ENCODE measurements at regions not wholly inside any gene's neighbourhood (a gene's known extent, or its start where the extent isn't known, plus 50 kb on each side); places are given as distances from the start of the nearest gene placed in this dataset.

DNA sequence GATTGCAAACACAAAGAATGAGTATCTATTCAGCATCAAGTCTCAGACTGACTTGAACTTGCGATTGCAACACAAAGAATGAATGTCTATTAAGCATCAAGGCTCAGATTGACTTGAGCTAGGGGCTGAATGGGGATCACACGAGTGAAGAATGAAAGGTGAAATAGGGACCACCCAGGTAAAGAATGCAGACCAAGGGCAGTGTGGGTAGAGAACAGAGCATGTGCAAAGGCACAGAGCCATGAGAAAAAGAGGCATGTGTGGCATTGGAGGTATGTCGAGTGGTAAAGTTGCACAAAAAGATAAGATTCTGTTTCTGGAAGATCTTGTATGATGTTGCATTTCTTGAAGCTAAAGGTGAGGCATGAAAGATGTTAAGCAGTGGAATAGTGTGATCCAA is 119.4 kb upstream of the GPR149 start:
- TF ChIP-seq, protein P1, sequence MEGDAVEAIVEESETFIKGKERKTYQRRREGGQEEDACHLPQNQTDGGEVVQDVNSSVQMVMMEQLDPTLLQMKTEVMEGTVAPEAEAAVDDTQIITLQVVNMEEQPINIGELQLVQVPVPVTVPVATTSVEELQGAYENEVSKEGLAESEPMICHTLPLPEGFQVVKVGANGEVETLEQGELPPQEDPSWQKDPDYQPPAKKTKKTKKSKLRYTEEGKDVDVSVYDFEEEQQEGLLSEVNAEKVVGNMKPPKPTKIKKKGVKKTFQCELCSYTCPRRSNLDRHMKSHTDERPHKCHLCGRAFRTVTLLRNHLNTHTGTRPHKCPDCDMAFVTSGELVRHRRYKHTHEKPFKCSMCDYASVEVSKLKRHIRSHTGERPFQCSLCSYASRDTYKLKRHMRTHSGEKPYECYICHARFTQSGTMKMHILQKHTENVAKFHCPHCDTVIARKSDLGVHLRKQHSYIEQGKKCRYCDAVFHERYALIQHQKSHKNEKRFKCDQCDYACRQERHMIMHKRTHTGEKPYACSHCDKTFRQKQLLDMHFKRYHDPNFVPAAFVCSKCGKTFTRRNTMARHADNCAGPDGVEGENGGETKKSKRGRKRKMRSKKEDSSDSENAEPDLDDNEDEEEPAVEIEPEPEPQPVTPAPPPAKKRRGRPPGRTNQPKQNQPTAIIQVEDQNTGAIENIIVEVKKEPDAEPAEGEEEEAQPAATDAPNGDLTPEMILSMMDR (IDR thresholded peaks at IDR 0.05), result no peak
- TF ChIP-seq SP1 (CRISPR knock-in tag; conservative IDR thresholded peaks at IDR 0.05) (no peak), ZNF232 (CRISPR knock-in tag; IDR thresholded peaks at IDR 0.05) (no peak), ESRRA (CRISPR knock-in tag; IDR thresholded peaks at IDR 0.05; ENCODE audit: borderline replicate concordance) (no peak), JUN (CRISPR knock-in tag; IDR thresholded peaks at IDR 0.05) (no peak), ZNF219 (CRISPR knock-in tag; IDR thresholded peaks at IDR 0.05; ENCODE audit: borderline replicate concordance) (no peak)
- TF ChIP-seq, protein P2, sequence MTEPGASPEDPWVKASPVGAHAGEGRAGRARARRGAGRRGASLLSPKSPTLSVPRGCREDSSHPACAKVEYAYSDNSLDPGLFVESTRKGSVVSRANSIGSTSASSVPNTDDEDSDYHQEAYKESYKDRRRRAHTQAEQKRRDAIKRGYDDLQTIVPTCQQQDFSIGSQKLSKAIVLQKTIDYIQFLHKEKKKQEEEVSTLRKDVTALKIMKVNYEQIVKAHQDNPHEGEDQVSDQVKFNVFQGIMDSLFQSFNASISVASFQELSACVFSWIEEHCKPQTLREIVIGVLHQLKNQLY (CRISPR knock-in tag; IDR thresholded peaks at IDR 0.05), result no peak
- TF ChIP-seq, protein P3, sequence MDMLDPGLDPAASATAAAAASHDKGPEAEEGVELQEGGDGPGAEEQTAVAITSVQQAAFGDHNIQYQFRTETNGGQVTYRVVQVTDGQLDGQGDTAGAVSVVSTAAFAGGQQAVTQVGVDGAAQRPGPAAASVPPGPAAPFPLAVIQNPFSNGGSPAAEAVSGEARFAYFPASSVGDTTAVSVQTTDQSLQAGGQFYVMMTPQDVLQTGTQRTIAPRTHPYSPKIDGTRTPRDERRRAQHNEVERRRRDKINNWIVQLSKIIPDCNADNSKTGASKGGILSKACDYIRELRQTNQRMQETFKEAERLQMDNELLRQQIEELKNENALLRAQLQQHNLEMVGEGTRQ (CRISPR knock-in tag; IDR thresholded peaks at IDR 0.05), result no peak
- TF ChIP-seq, protein P4, sequence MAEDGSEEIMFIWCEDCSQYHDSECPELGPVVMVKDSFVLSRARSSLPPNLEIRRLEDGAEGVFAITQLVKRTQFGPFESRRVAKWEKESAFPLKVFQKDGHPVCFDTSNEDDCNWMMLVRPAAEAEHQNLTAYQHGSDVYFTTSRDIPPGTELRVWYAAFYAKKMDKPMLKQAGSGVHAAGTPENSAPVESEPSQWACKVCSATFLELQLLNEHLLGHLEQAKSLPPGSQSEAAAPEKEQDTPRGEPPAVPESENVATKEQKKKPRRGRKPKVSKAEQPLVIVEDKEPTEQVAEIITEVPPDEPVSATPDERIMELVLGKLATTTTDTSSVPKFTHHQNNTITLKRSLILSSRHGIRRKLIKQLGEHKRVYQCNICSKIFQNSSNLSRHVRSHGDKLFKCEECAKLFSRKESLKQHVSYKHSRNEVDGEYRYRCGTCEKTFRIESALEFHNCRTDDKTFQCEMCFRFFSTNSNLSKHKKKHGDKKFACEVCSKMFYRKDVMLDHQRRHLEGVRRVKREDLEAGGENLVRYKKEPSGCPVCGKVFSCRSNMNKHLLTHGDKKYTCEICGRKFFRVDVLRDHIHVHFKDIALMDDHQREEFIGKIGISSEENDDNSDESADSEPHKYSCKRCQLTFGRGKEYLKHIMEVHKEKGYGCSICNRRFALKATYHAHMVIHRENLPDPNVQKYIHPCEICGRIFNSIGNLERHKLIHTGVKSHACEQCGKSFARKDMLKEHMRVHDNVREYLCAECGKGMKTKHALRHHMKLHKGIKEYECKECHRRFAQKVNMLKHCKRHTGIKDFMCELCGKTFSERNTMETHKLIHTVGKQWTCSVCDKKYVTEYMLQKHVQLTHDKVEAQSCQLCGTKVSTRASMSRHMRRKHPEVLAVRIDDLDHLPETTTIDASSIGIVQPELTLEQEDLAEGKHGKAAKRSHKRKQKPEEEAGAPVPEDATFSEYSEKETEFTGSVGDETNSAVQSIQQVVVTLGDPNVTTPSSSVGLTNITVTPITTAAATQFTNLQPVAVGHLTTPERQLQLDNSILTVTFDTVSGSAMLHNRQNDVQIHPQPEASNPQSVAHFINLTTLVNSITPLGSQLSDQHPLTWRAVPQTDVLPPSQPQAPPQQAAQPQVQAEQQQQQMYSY (CRISPR knock-in tag; IDR thresholded peaks at IDR 0.05), result no peak
- TF ChIP-seq, protein P5, sequence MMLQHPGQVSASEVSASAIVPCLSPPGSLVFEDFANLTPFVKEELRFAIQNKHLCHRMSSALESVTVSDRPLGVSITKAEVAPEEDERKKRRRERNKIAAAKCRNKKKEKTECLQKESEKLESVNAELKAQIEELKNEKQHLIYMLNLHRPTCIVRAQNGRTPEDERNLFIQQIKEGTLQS (CRISPR knock-in tag; conservative IDR thresholded peaks at IDR 0.05), result no peak

Data from WTC11 (cell line).